ENCODE measurements at regions not wholly inside any gene's neighbourhood (a gene's known extent, or its start where the extent isn't known, plus 50 kb on each side); places are given as distances from the start of the nearest gene placed in this dataset.
"Not testable (repeated sequence)": the region's sequence is repeated elsewhere in the genome, so short reads cannot be mapped to it uniquely, and the experiment has no call there.

- in situ Hi-C loops (cut with HindIII; ENCODE audit: low pct_unique_long_range_greater_than_20kb, low sequenced_read_pairs) = no loop called here
- no peak for DNase-seq (ENCODE audit: low read depth)
Measured at GRCh38 chr5:53160895-53161294, 51.3 kb upstream of the MOCS2 start.

- DNase-seq (ENCODE audit: low read depth) = no peak
- in situ Hi-C loops (cut with HindIII; ENCODE audit: low pct_unique_long_range_greater_than_20kb, low sequenced_read_pairs) = no loop called here
Measured at GRCh38 chr5:53161876-53162275, 52.3 kb upstream of the MOCS2 start.

- DNase-seq (ENCODE audit: low read depth) = no peak
- in situ Hi-C loops (cut with HindIII; ENCODE audit: low pct_unique_long_range_greater_than_20kb, low sequenced_read_pairs) = no loop called here
Measured at GRCh38 chr5:53164478-53165165, 55.1 kb upstream of the MOCS2 start.

- in situ Hi-C loops (cut with HindIII; ENCODE audit: low pct_unique_long_range_greater_than_20kb, low sequenced_read_pairs) = no loop called here
- no peak for DNase-seq (ENCODE audit: low read depth)
Measured at GRCh38 chr5:53165431-53166182, 56.0 kb upstream of the MOCS2 start.

GRCh38 chr5:53166183-53166495 is 56.6 kb upstream of the MOCS2 start:
- no peak for DNase-seq (ENCODE audit: low read depth)
- in situ Hi-C loops (cut with HindIII; ENCODE audit: low pct_unique_long_range_greater_than_20kb, low sequenced_read_pairs) = no loop called here

GRCh38 chr5:53167836-53168235 is 58.3 kb upstream of the MOCS2 start:
- in situ Hi-C loops (cut with HindIII; ENCODE audit: low pct_unique_long_range_greater_than_20kb, low sequenced_read_pairs) = no loop called here
- no peak for DNase-seq (ENCODE audit: low read depth)

GRCh38 chr5:53169933-53170332 is 60.4 kb upstream of the MOCS2 start:
- in situ Hi-C loops (cut with HindIII; ENCODE audit: low pct_unique_long_range_greater_than_20kb, low sequenced_read_pairs) = no loop called here
- DNase-seq (ENCODE audit: low read depth) = no peak

- in situ Hi-C loops (cut with HindIII; ENCODE audit: low pct_unique_long_range_greater_than_20kb, low sequenced_read_pairs) = no loop called here
- peak; percentile 6 for DNase-seq (ENCODE audit: low read depth)
Measured at GRCh38 chr5:53170746-53171349, 61.3 kb upstream of the MOCS2 start.

- in situ Hi-C loops (cut with HindIII; ENCODE audit: low pct_unique_long_range_greater_than_20kb, low sequenced_read_pairs); DNase-seq (ENCODE audit: low read depth): not testable (repeated sequence)
Measured at GRCh38 chr5:53172073-53172472, 62.5 kb upstream of the MOCS2 start.

- in situ Hi-C loops (cut with HindIII; ENCODE audit: low pct_unique_long_range_greater_than_20kb, low sequenced_read_pairs) = no loop called here
Measured at GRCh38 chr5:53172630-53173029, 63.1 kb upstream of the MOCS2 start.

GRCh38 chr5:53173083-53173482 is 63.5 kb upstream of the MOCS2 start:
- DNase-seq (ENCODE audit: low read depth) = no peak
- in situ Hi-C loops (cut with HindIII; ENCODE audit: low pct_unique_long_range_greater_than_20kb, low sequenced_read_pairs) = no loop called here

More at GRCh38 chr5:53172630-53173029, 63.1 kb upstream of the MOCS2 start:
- DNase-seq (ENCODE audit: low read depth) = no peak

GRCh38 chr5:53178830-53179229 is 69.3 kb upstream of the MOCS2 start:
- DNase-seq (ENCODE audit: low read depth) = no peak
- in situ Hi-C loops (cut with HindIII; ENCODE audit: low pct_unique_long_range_greater_than_20kb, low sequenced_read_pairs) = no loop called here

- in situ Hi-C loops (cut with HindIII; ENCODE audit: low pct_unique_long_range_greater_than_20kb, low sequenced_read_pairs) = no loop called here
- DNase-seq (ENCODE audit: low read depth) = no peak
Measured at GRCh38 chr5:53179691-53180090, 70.1 kb upstream of the MOCS2 start.

- in situ Hi-C loops (cut with HindIII; ENCODE audit: low pct_unique_long_range_greater_than_20kb, low sequenced_read_pairs) = no loop called here
- no peak for DNase-seq (ENCODE audit: low read depth)
Measured at GRCh38 chr5:53180538-53180937, 71.0 kb upstream of the MOCS2 start.

GRCh38 chr5:53180991-53181390 is 71.4 kb upstream of the MOCS2 start:
- no peak for DNase-seq (ENCODE audit: low read depth)
- in situ Hi-C loops (cut with HindIII; ENCODE audit: low pct_unique_long_range_greater_than_20kb, low sequenced_read_pairs) = no loop called here

GRCh38 chr5:53183880-53184279 is 74.3 kb upstream of the MOCS2 start:
- DNase-seq (ENCODE audit: low read depth) = no peak
- in situ Hi-C loops (cut with HindIII; ENCODE audit: low pct_unique_long_range_greater_than_20kb, low sequenced_read_pairs) = no loop called here

GRCh38 chr5:53191548-53192165 is 82.1 kb upstream of the MOCS2 start:
- in situ Hi-C loops (cut with HindIII; ENCODE audit: low pct_unique_long_range_greater_than_20kb, low sequenced_read_pairs) = no loop called here
- no peak for DNase-seq (ENCODE audit: low read depth)

- in situ Hi-C loops (cut with HindIII; ENCODE audit: low pct_unique_long_range_greater_than_20kb, low sequenced_read_pairs) = no loop called here
- no peak for DNase-seq (ENCODE audit: low read depth)
Measured at GRCh38 chr5:53194086-53194485, 84.5 kb upstream of the MOCS2 start.

- in situ Hi-C loops (cut with HindIII; ENCODE audit: low pct_unique_long_range_greater_than_20kb, low sequenced_read_pairs) = no loop called here
- no peak for DNase-seq (ENCODE audit: low read depth)
Measured at GRCh38 chr5:53199882-53200281, 90.3 kb upstream of the MOCS2 start.
